Spleen (tissue), 11 donors: ENCODE measurements at regions not wholly inside any gene's neighbourhood (a gene's known extent, or its start where the extent isn't known, plus 50 kb on each side); places are given as distances from the start of the nearest gene placed in this dataset.

Source experiments
- DNase-seq: peaks from one replicate; pipeline ENCODE4 v3.0.0-alpha.2; 2020
- H3K27ac ChIP-seq, 8 donors: fragments of 200-600 bp; sonication (generic) in 7 of 8; 1 replicate in 4 of 8; 2 replicates in 4 of 8; pipeline versions ENCODE4 v1.5.0 to v1.8.0; 2016 to 2021; ENCODE audit warnings: inconsistent platforms in 4 of 8, mild to moderate bottlenecking in 4 of 8, moderate library complexity in 1 of 8
- H3K27me3 ChIP-seq, 7 donors: fragments of 200-600 bp; sonication (generic) in 6 of 7; replicated peaks in 1 of 7; 1 replicate in 4 of 7; 2 replicates in 3 of 7; pipeline versions ENCODE4 v1.5.0 to v1.8.0; 2016 to 2021; ENCODE audit warnings: inconsistent platforms in 3 of 7, mild to moderate bottlenecking in 1 of 7
- H3K36me3 ChIP-seq, 6 donors: fragments of 200-600 bp; sonication (generic) in 5 of 6; 1 replicate in 4 of 6; 2 replicates in 2 of 6; pipeline versions ENCODE4 v1.5.0 to v1.8.0; 2016 to 2021; ENCODE audit warnings: inconsistent platforms in 2 of 6
- H3K4me1 ChIP-seq, 6 donors: fragments of 200-600 bp; sonication (generic) in 5 of 6; 1 replicate in 3 of 6; 2 replicates in 3 of 6; pipeline versions ENCODE4 v1.5.0 to v1.8.0; 2016 to 2021; ENCODE audit warnings: inconsistent platforms in 3 of 6
- H3K4me3 ChIP-seq, 8 donors: fragments of 200-600 bp; sonication (generic) in 7 of 8; 1 replicate in 4 of 8; 2 replicates in 4 of 8; pipeline versions ENCODE4 v1.5.0 to v1.8.0; 2016 to 2021; ENCODE audit warnings: inconsistent platforms in 4 of 8, mild to moderate bottlenecking in 4 of 8, moderate library complexity in 2 of 8
- H3K9me3 ChIP-seq, 8 donors: fragments of 200-600 bp; sonication (generic) in 7 of 8; 1 replicate in 4 of 8; 2 replicates in 4 of 8; pipeline versions ENCODE4 v1.5.0 to v1.8.0; 2016 to 2021; ENCODE audit warnings: inconsistent platforms in 4 of 8
- CTCF ChIP-seq, 11 experiments: fragments of 200-600 bp in 7 of 11; fragments of 450-650 bp in 4 of 11; sonication (generic) in 4 of 11; IDR thresholded peaks in 8 of 11; conservative IDR thresholded peaks in 3 of 11; 1 replicate in 7 of 11; 2 replicates in 4 of 11; pipeline versions ENCODE4 v1.4.0 to v1.8.0; 2016 to 2021; ENCODE audit warnings: antibody characterized with exemption in 11 of 11, inconsistent platforms in 4 of 11, mild to moderate bottlenecking in 1 of 11
- POLR2A ChIP-seq, 3 donors: fragments of 450-650 bp; IDR thresholded peaks; one replicate each; pipeline ENCODE4 v1.5.1; 2017; ENCODE audit warnings: antibody characterized with exemption in 3 of 3, mild to moderate bottlenecking in 1 of 3
- POLR2AphosphoS5 ChIP-seq, 3 donors: sonication (generic); formaldehyde crosslinking; IDR thresholded peaks; one replicate each; pipeline ENCODE4 v1.5.1; 2017; ENCODE audit warnings: antibody characterized with exemption in 3 of 3
- WGBS, 5 donors: extraction: QIAGEN DNeasy Blood & Tissue Kit in 3 of 5; methylation state at CpG; one replicate each; pipeline versions ENCODE4 v1.1.5 to v1.1.7; 2013 to 2018; 5-methylcytosine and 5-hydroxymethylcytosine counted together
- intact Hi-C: fragments of 100-400 bp; cut with DNase I; formaldehyde crosslinking; loops from one replicate; pipeline ENCODE4 v1.15.0; 2023; ENCODE audit warnings: low total_unique reads
- donor health status: healthy with polysubstance abuse.
- donor health status: DM: no; HTN: no; CAD: no; lungs with moderate emphysema.
- donor health status: DM: no; HTN: no; CAD: no.
- donor health status: Bipolar disorder and iron deficiency.
- donor health status: healthy.
- donor health status: DM: no; HTN: no; CAD: no.
- donor health status: DM: yes; HTN: yes; CAD: no.

- no peak for TF ChIP-seq CTCF (IDR thresholded peaks at IDR 0.05 in 8 of 11, conservative IDR thresholded peaks at IDR 0.05 in 3 of 11)
- TF ChIP-seq POLR2A (IDR thresholded peaks at IDR 0.05): no peak
- no peak for TF ChIP-seq POLR2AphosphoS5 (IDR thresholded peaks at IDR 0.05)
- H3K4me1 ChIP-seq: no peaks in the 10 kb centered on the region
- H3K36me3 ChIP-seq: no peaks in the 10 kb centered on the region
- DNase-seq: no peak
- H3K9me3 ChIP-seq: peaks cover 0 to 8% (median 0%) of the 10 kb centered on the region in 8 donors
- intact Hi-C loops: no loop called here
- H3K4me3 ChIP-seq: no peak overlapping the region
- 82 to 98% (median 85%) methylated on average over 2 of the region's 2 CpGs for WGBS, 5 donors
- H3K27me3 ChIP-seq: no peaks in the 10 kb centered on the region
- no peak overlapping the region for H3K27ac ChIP-seq
Measured at GRCh38 chr2:59935005-59935404, 618.4 kb downstream of the BCL11A start.

GRCh38 chr2:59933948-59934347, 619.5 kb downstream of the BCL11A start:
- intact Hi-C loops: no loop called here
- 47 to 77% (median 71%) methylated on average over 3 of the region's 3 CpGs for WGBS, 5 donors
- H3K27me3 ChIP-seq: no peaks in the 10 kb centered on the region
- no peak overlapping the region for H3K27ac ChIP-seq
- TF ChIP-seq POLR2A (IDR thresholded peaks at IDR 0.05) (no peak), POLR2AphosphoS5 (IDR thresholded peaks at IDR 0.05) (no peak), CTCF (IDR thresholded peaks at IDR 0.05 in 8 of 11, conservative IDR thresholded peaks at IDR 0.05 in 3 of 11) (no peak)
- no peaks in the 10 kb centered on the region for H3K36me3 ChIP-seq
- no peak for DNase-seq
- no peaks in the 10 kb centered on the region for H3K4me1 ChIP-seq
- H3K4me3 ChIP-seq: no peak overlapping the region
- peaks cover 0 to 8% (median 0%) of the 10 kb centered on the region in 8 donors for H3K9me3 ChIP-seq

- intact Hi-C loops: no loop called here
- Histone ChIP-seq H3K4me1 (no peaks in the 10 kb centered on the region), H3K36me3 (no peaks in the 10 kb centered on the region), H3K9me3 (peaks cover 0 to 8% (median 0%) of the 10 kb centered on the region in 8 donors), H3K27me3 (no peaks in the 10 kb centered on the region), H3K4me3 (no peak overlapping the region), H3K27ac (no peak overlapping the region)
- no peak for TF ChIP-seq POLR2A (IDR thresholded peaks at IDR 0.05)
- no peak for TF ChIP-seq CTCF (IDR thresholded peaks at IDR 0.05 in 8 of 11, conservative IDR thresholded peaks at IDR 0.05 in 3 of 11)
- no peak for TF ChIP-seq POLR2AphosphoS5 (IDR thresholded peaks at IDR 0.05)
- 88 to 93% (median 93%) methylated on average over 5 of the region's 5 CpGs for WGBS, 5 donors
- DNase-seq: no peak
Measured at GRCh38 chr2:59932341-59932740, 621.1 kb downstream of the BCL11A start.

GRCh38 chr2:59930430-59930829, 623.0 kb downstream of the BCL11A start:
- H3K27me3 ChIP-seq: no peaks in the 10 kb centered on the region
- H3K4me3 ChIP-seq: no peak overlapping the region
- peaks cover 0 to 8% (median 0%) of the 10 kb centered on the region in 8 donors for H3K9me3 ChIP-seq
- H3K36me3 ChIP-seq: no peaks in the 10 kb centered on the region
- H3K27ac ChIP-seq: no peak overlapping the region
- intact Hi-C loops: no loop called here
- 70 to 81% (median 77%) methylated on average over 4 of the region's 4 CpGs for WGBS, 5 donors
- no peak for DNase-seq
- TF ChIP-seq CTCF (IDR thresholded peaks at IDR 0.05 in 8 of 11, conservative IDR thresholded peaks at IDR 0.05 in 3 of 11): no peak
- TF ChIP-seq POLR2AphosphoS5 (IDR thresholded peaks at IDR 0.05): no peak
- TF ChIP-seq POLR2A (IDR thresholded peaks at IDR 0.05): no peak
- H3K4me1 ChIP-seq: no peaks in the 10 kb centered on the region
